K562 (cell line): ENCODE measurements at regions not wholly inside any gene's neighbourhood (a gene's known extent, or its start where the extent isn't known, plus 50 kb on each side); places are given as distances from the start of the nearest gene placed in this dataset.

Experiments used
- ATF3 ChIP-seq, 2 experiments: fragments of 450-650 bp in 1 of 2; sonication (generic) in 1 of 2; formaldehyde crosslinking in 1 of 2; IDR thresholded peaks in 1 of 2; conservative IDR thresholded peaks in 1 of 2; 2 replicates each; pipeline versions ENCODE4 v1.6.1 to v1.8.1; 2016 to 2023; ENCODE audit warnings: mild to moderate bottlenecking in 2 of 2, moderate library complexity in 2 of 2, inconsistent platforms in 1 of 2, missing genetic modification reagents in 1 of 2
- E2F5 ChIP-seq: sonication (generic); formaldehyde crosslinking; IDR thresholded peaks from 2 replicates; pipeline ENCODE4 v1.8.0; 2022; ENCODE audit warnings: mild to moderate bottlenecking, missing genetic modification reagents
- HOMEZ ChIP-seq: fragments of 250-450 bp; sonication (Bioruptor Pico); IDR thresholded peaks from 2 replicates; pipeline ENCODE4 v1.4.0; 2020; ENCODE audit warnings: mild to moderate bottlenecking, moderate library complexity
- KAT7 ChIP-seq: sonication (generic); formaldehyde crosslinking; IDR thresholded peaks from 2 replicates; pipeline ENCODE4 v1.8.0; 2022; ENCODE audit warnings: missing genetic modification reagents, mild to moderate bottlenecking, borderline replicate concordance
- MAX ChIP-seq: sonication (generic); formaldehyde crosslinking; IDR thresholded peaks from 2 replicates; pipeline ENCODE4 v1.9.0; 2022; ENCODE audit warnings: mild to moderate bottlenecking, missing genetic modification reagents
- NFIC ChIP-seq: fragments of 450-650 bp; IDR thresholded peaks from 2 replicates; pipeline ENCODE4 v1.6.1; 2017; ENCODE audit warnings: mild to moderate bottlenecking, inconsistent platforms
- ZFP30 ChIP-seq: fragments of 250-450 bp; sonication (Bioruptor Pico); IDR thresholded peaks from 2 replicates; pipeline ENCODE4 v1.8.0; 2022; ENCODE audit warnings: moderate library complexity, mild to moderate bottlenecking, inconsistent platforms, borderline replicate concordance
- ZNF217 ChIP-seq: sonication (generic); formaldehyde crosslinking; IDR thresholded peaks from 2 replicates; pipeline ENCODE4 v1.8.0; 2022; ENCODE audit warnings: mild to moderate bottlenecking, missing genetic modification reagents
- ZNF282 ChIP-seq: sonication (generic); formaldehyde crosslinking; IDR thresholded peaks from 2 replicates; pipeline ENCODE4 v1.8.1; 2023; ENCODE audit warnings: missing genetic modification reagents

- TF ChIP-seq ATF3 (IDR thresholded peaks at IDR 0.05): no peak
- no peak for TF ChIP-seq ATF3 (CRISPR knock-in tag; conservative IDR thresholded peaks at IDR 0.05)
- TF ChIP-seq NFIC: no peak
- no peak for TF ChIP-seq MAX
- no peak for TF ChIP-seq ZNF217 (CRISPR knock-in tag)
- TF ChIP-seq ZFP30 (CRISPR knock-in tag): no peak
- TF ChIP-seq KAT7: no peak
- TF ChIP-seq E2F5 (CRISPR knock-in tag): no peak
- no peak for TF ChIP-seq ZNF282 (CRISPR knock-in tag)
- TF ChIP-seq HOMEZ (CRISPR knock-in tag): no peak
Measured at GRCh38 chr4:110348711-110349383, 127.1 kb upstream of the ENPEP start.
